ENCODE measurements at regions not wholly inside any gene's neighbourhood (a gene's known extent, or its start where the extent isn't known, plus 50 kb on each side); places are given as distances from the start of the nearest gene placed in this dataset.

- no peaks in the 10 kb centered on the region for H3K9me3 ChIP-seq (ENCODE audit: low read depth, low read length)
- no peaks in the 10 kb centered on the region for H3K36me3 ChIP-seq (ENCODE audit: insufficient read depth, low read length)
- H3K4me3 ChIP-seq = no peak overlapping the region
- DNase-seq (ENCODE audit: low read depth, low spot score) = no peak
- TF ChIP-seq POLR2AphosphoS5 (IDR thresholded peaks at IDR 0.05; ENCODE audit: borderline replicate concordance, low read depth, low read length) = no peak
- TF ChIP-seq EZH2 (IDR thresholded peaks at IDR 0.05) = no peak
- TF ChIP-seq FOXP2 (optimal IDR thresholded peaks at IDR 0.05; ENCODE audit: control extremely low read depth, extremely low read length, insufficient read depth) = no peak
- H3K9ac ChIP-seq (ENCODE audit: insufficient read length) = no peak overlapping the region
- H3K27ac ChIP-seq = no peak overlapping the region
These were observed 272.5 kb upstream of the TGFBR2 start for GRCh38 chr3:30333903-30334302.

- Histone ChIP-seq H3K9me3 (ENCODE audit: low read depth, low read length) (no peaks in the 10 kb centered on the region), H3K27ac (no peak overlapping the region), H3K4me3 (no peak overlapping the region), H3K9ac (ENCODE audit: insufficient read length) (no peak overlapping the region), H3K36me3 (ENCODE audit: insufficient read depth, low read length) (no peaks in the 10 kb centered on the region)
- no peak for DNase-seq (ENCODE audit: low read depth, low spot score)
- no peak for TF ChIP-seq FOXP2 (optimal IDR thresholded peaks at IDR 0.05; ENCODE audit: control extremely low read depth, extremely low read length, insufficient read depth)
- TF ChIP-seq POLR2AphosphoS5 (IDR thresholded peaks at IDR 0.05; ENCODE audit: borderline replicate concordance, low read depth, low read length) = no peak
- TF ChIP-seq EZH2 (IDR thresholded peaks at IDR 0.05) = no peak
These were observed 265.9 kb upstream of the TGFBR2 start for GRCh38 chr3:30340500-30340899.

- DNase-seq (ENCODE audit: low read depth, low spot score) = no peak
- no peak for TF ChIP-seq EZH2 (IDR thresholded peaks at IDR 0.05)
- no peak for TF ChIP-seq FOXP2 (optimal IDR thresholded peaks at IDR 0.05; ENCODE audit: control extremely low read depth, extremely low read length, insufficient read depth)
- TF ChIP-seq POLR2AphosphoS5 (IDR thresholded peaks at IDR 0.05; ENCODE audit: borderline replicate concordance, low read depth, low read length) = no peak
- Histone ChIP-seq H3K27ac (no peak overlapping the region), H3K36me3 (ENCODE audit: insufficient read depth, low read length) (no peaks in the 10 kb centered on the region), H3K9ac (ENCODE audit: insufficient read length) (no peak overlapping the region), H3K4me3 (no peak overlapping the region), H3K9me3 (ENCODE audit: low read depth, low read length) (no peaks in the 10 kb centered on the region)
These were observed 265.3 kb upstream of the TGFBR2 start for GRCh38 chr3:30341079-30341478.

GRCh38 chr3:30341851-30342250 lies 264.6 kb upstream of the TGFBR2 start:
- TF ChIP-seq FOXP2 (optimal IDR thresholded peaks at IDR 0.05; ENCODE audit: control extremely low read depth, extremely low read length, insufficient read depth) = no peak
- TF ChIP-seq POLR2AphosphoS5 (IDR thresholded peaks at IDR 0.05; ENCODE audit: borderline replicate concordance, low read depth, low read length) = no peak
- TF ChIP-seq EZH2 (IDR thresholded peaks at IDR 0.05) = no peak
- Histone ChIP-seq H3K27ac (no peak overlapping the region), H3K36me3 (ENCODE audit: insufficient read depth, low read length) (no peaks in the 10 kb centered on the region), H3K9me3 (ENCODE audit: low read depth, low read length) (no peaks in the 10 kb centered on the region), H3K4me3 (no peak overlapping the region), H3K9ac (ENCODE audit: insufficient read length) (no peak overlapping the region)
- DNase-seq (ENCODE audit: low read depth, low spot score) = no peak

- no peak overlapping the region for H3K27ac ChIP-seq
- H3K36me3 ChIP-seq (ENCODE audit: insufficient read depth, low read length) = no peaks in the 10 kb centered on the region
- no peak overlapping the region for H3K4me3 ChIP-seq
- no peak for TF ChIP-seq EZH2 (IDR thresholded peaks at IDR 0.05)
- no peak for TF ChIP-seq FOXP2 (optimal IDR thresholded peaks at IDR 0.05; ENCODE audit: control extremely low read depth, extremely low read length, insufficient read depth)
- TF ChIP-seq POLR2AphosphoS5 (IDR thresholded peaks at IDR 0.05; ENCODE audit: borderline replicate concordance, low read depth, low read length) = no peak
- H3K9me3 ChIP-seq (ENCODE audit: low read depth, low read length) = no peaks in the 10 kb centered on the region
- DNase-seq (ENCODE audit: low read depth, low spot score) = no peak
- no peak overlapping the region for H3K9ac ChIP-seq (ENCODE audit: insufficient read length)
These were observed 263.9 kb upstream of the TGFBR2 start for GRCh38 chr3:30342318-30343060.

- Histone ChIP-seq H3K4me3 (no peak overlapping the region), H3K27ac (no peak overlapping the region), H3K9me3 (ENCODE audit: low read depth, low read length) (no peaks in the 10 kb centered on the region), H3K9ac (ENCODE audit: insufficient read length) (no peak overlapping the region), H3K36me3 (ENCODE audit: insufficient read depth, low read length) (no peaks in the 10 kb centered on the region)
- no peak for DNase-seq (ENCODE audit: low read depth, low spot score)
- no peak for TF ChIP-seq POLR2AphosphoS5 (IDR thresholded peaks at IDR 0.05; ENCODE audit: borderline replicate concordance, low read depth, low read length)
- no peak for TF ChIP-seq FOXP2 (optimal IDR thresholded peaks at IDR 0.05; ENCODE audit: control extremely low read depth, extremely low read length, insufficient read depth)
- no peak for TF ChIP-seq EZH2 (IDR thresholded peaks at IDR 0.05)
These were observed 263.2 kb upstream of the TGFBR2 start for GRCh38 chr3:30343067-30343831.

GRCh38 chr3:30343861-30344260 lies 262.5 kb upstream of the TGFBR2 start:
- DNase-seq (ENCODE audit: low read depth, low spot score) = no peak
- Histone ChIP-seq H3K36me3 (ENCODE audit: insufficient read depth, low read length) (no peaks in the 10 kb centered on the region), H3K27ac (no peak overlapping the region), H3K4me3 (no peak overlapping the region), H3K9ac (ENCODE audit: insufficient read length) (no peak overlapping the region), H3K9me3 (ENCODE audit: low read depth, low read length) (no peaks in the 10 kb centered on the region)
- TF ChIP-seq EZH2 (IDR thresholded peaks at IDR 0.05) (no peak), FOXP2 (optimal IDR thresholded peaks at IDR 0.05; ENCODE audit: control extremely low read depth, extremely low read length, insufficient read depth) (no peak), POLR2AphosphoS5 (IDR thresholded peaks at IDR 0.05; ENCODE audit: borderline replicate concordance, low read depth, low read length) (no peak)

- DNase-seq (ENCODE audit: low read depth, low spot score) = no peak
- Histone ChIP-seq H3K4me3 (no peak overlapping the region), H3K9me3 (ENCODE audit: low read depth, low read length) (no peaks in the 10 kb centered on the region), H3K27ac (no peak overlapping the region), H3K9ac (ENCODE audit: insufficient read length) (no peak overlapping the region), H3K36me3 (ENCODE audit: insufficient read depth, low read length) (no peaks in the 10 kb centered on the region)
- TF ChIP-seq FOXP2 (optimal IDR thresholded peaks at IDR 0.05; ENCODE audit: control extremely low read depth, extremely low read length, insufficient read depth) (no peak), EZH2 (IDR thresholded peaks at IDR 0.05) (no peak), POLR2AphosphoS5 (IDR thresholded peaks at IDR 0.05; ENCODE audit: borderline replicate concordance, low read depth, low read length) (no peak)
These were observed 262.1 kb upstream of the TGFBR2 start for GRCh38 chr3:30344288-30344687.
